Upper lobe of left lung (tissue), 6 donors: ENCODE measurements at regions not wholly inside any gene's neighbourhood (a gene's known extent, or its start where the extent isn't known, plus 50 kb on each side); places are given as distances from the start of the nearest gene placed in this dataset.
A peak's percentile ranks its signal among the peaks of the same experiment; 100 is the strongest.

Source experiments
- ATAC-seq, 2 donors: fragments of 200-7000 bp; cut with Tn5 transposase; one replicate each; pipeline ENCODE4 v1.9.1; 2022; ENCODE audit warnings: mild to moderate bottlenecking in 2 of 2, moderate library complexity in 2 of 2; ENCODE audit not compliant: low FRiP score in 2 of 2
- DNase-seq, 2 donors: peaks; one replicate each; pipeline ENCODE4 v3.0.0-alpha.2; 2019 to 2020
- H3K27ac ChIP-seq, 4 donors: fragments of 200-600 bp; sonication (generic); one replicate each; pipeline ENCODE4 v1.5.1; 2016 to 2019
- H3K27me3 ChIP-seq, 4 donors: fragments of 200-600 bp; sonication (generic); one replicate each; pipeline ENCODE4 v1.5.1; 2017 to 2019
- H3K36me3 ChIP-seq, 4 donors: fragments of 200-600 bp; sonication (generic); one replicate each; pipeline ENCODE4 v1.5.1; 2016 to 2019
- H3K4me1 ChIP-seq, 4 donors: fragments of 200-600 bp; sonication (generic); one replicate each; pipeline ENCODE4 v1.5.1; 2018 to 2019
- H3K4me3 ChIP-seq, 4 donors: fragments of 200-600 bp; sonication (generic); one replicate each; pipeline ENCODE4 v1.5.1; 2017 to 2019; ENCODE audit warnings: mild to moderate bottlenecking in 2 of 4, moderate library complexity in 1 of 4
- H3K9me3 ChIP-seq, 4 donors: fragments of 200-600 bp; sonication (generic); one replicate each; pipeline ENCODE4 v1.5.1; 2018 to 2019
- CTCF ChIP-seq, 6 experiments: fragments of 450-650 bp in 4 of 6; fragments of 200-600 bp in 2 of 6; sonication (generic) in 2 of 6; IDR thresholded peaks; one replicate each; pipeline ENCODE4 v1.5.1; 2016 to 2019; ENCODE audit warnings: antibody characterized with exemption in 6 of 6
- EP300 ChIP-seq, 4 donors: sonication (generic); formaldehyde crosslinking; IDR thresholded peaks; one replicate each; pipeline ENCODE4 v1.5.1; 2017; ENCODE audit warnings: antibody characterized with exemption in 4 of 4, control low read depth in 2 of 4
- POLR2A ChIP-seq, 4 donors: fragments of 450-650 bp; IDR thresholded peaks; one replicate each; pipeline ENCODE4 v1.5.1; 2016 to 2017; ENCODE audit warnings: antibody characterized with exemption in 4 of 4, mild to moderate bottlenecking in 2 of 4
- POLR2AphosphoS5 ChIP-seq, 2 donors: sonication (generic); formaldehyde crosslinking; IDR thresholded peaks; one replicate each; pipeline ENCODE4 v1.5.1; 2017; ENCODE audit warnings: antibody characterized with exemption in 2 of 2
- WGBS, 2 donors: methylation state at CpG; one replicate each; pipeline ENCODE4 v1.1.5; 2017 to 2018; 5-methylcytosine and 5-hydroxymethylcytosine counted together
- donor health status: DM: no; HTN: no; CAD: no; lungs with moderate emphysema.
- donor health status: DM: no; HTN: yes; CAD: no; lungs with severe emphysema.

GRCh38 chr11:41943656-41944055 lies 484.2 kb upstream of the LRRC4C start:
- DNase-seq (no peak), ATAC-seq (no peak)
- TF ChIP-seq CTCF (IDR thresholded peaks at IDR 0.05) = no peak
- TF ChIP-seq EP300 (IDR thresholded peaks at IDR 0.05) = no peak
- no peak for TF ChIP-seq POLR2A (IDR thresholded peaks at IDR 0.05)
- no peak for TF ChIP-seq POLR2AphosphoS5 (IDR thresholded peaks at IDR 0.05)
- Histone ChIP-seq H3K27ac (no peak overlapping the region), H3K4me3 (no peak overlapping the region), H3K9me3 (no peaks in the 10 kb centered on the region), H3K27me3 (no peaks in the 10 kb centered on the region), H3K36me3 (no peaks in the 10 kb centered on the region), H3K4me1 (no peaks in the 10 kb centered on the region)
- 52 to 58% methylated on average over 3 of the region's 3 CpGs for WGBS, 2 donors

- Histone ChIP-seq H3K4me1 (no peaks in the 10 kb centered on the region), H3K36me3 (no peaks in the 10 kb centered on the region), H3K27me3 (no peaks in the 10 kb centered on the region), H3K27ac (no peak overlapping the region), H3K9me3 (no peaks in the 10 kb centered on the region), H3K4me3 (no peak overlapping the region)
- WGBS, 2 donors = 64 to 91% methylated on average over 6 to 12 of the region's 12 CpGs
- no peak for TF ChIP-seq POLR2A (IDR thresholded peaks at IDR 0.05)
- TF ChIP-seq EP300 (IDR thresholded peaks at IDR 0.05) = no peak
- no peak for TF ChIP-seq CTCF (IDR thresholded peaks at IDR 0.05)
- TF ChIP-seq POLR2AphosphoS5 (IDR thresholded peaks at IDR 0.05) = no peak
- no peak for ATAC-seq
- peak in 1 of 2 donors; percentile 24 for DNase-seq
These were observed 487.9 kb upstream of the LRRC4C start for GRCh38 chr11:41947392-41947791.

DNA sequence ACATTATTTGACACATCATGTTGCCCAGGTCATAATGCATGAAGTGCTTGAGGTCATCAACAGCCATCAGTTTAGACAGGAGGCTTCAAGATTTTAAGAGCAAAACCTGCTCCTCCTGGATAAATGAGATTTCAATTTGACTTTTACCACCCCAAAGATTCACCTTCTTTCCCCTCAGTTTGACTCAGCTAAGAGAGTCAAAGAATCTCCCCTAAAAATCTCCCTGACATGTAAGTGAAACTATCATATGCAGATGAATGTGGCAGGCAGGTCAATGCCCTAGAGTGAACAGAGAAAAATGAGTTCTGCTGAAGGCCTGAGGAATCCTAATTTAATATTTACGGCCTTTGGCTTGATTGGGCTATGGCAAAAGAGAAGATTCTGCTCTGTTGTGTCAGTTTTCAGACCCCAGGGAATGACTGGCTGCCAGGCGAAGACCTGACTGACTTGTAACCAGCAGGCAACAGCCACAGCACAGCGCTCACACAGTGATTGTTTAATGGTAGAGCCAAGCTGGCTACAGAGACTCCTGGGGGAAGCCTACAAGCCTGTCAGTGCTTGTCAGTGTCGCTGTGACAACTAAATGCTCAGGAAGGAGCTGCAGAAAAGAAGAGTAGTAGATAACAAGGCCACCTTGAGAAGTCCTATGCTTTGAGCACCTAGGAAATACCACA lies 491.2 kb upstream of the LRRC4C start:
- TF ChIP-seq POLR2A (IDR thresholded peaks at IDR 0.05) (no peak), CTCF (IDR thresholded peaks at IDR 0.05) (no peak), EP300 (IDR thresholded peaks at IDR 0.05) (no peak), POLR2AphosphoS5 (IDR thresholded peaks at IDR 0.05) (no peak)
- H3K4me3 ChIP-seq = no peak overlapping the region
- H3K9me3 ChIP-seq = no peaks in the 10 kb centered on the region
- 57 to 90% methylated on average over 4 of the region's 4 CpGs for WGBS, 2 donors
- no peaks in the 10 kb centered on the region for H3K4me1 ChIP-seq
- ATAC-seq (no peak), DNase-seq (no peak)
- H3K27me3 ChIP-seq = no peaks in the 10 kb centered on the region
- no peaks in the 10 kb centered on the region for H3K36me3 ChIP-seq
- no peak overlapping the region for H3K27ac ChIP-seq

GRCh38 chr11:41954034-41954433 lies 494.6 kb upstream of the LRRC4C start:
- ATAC-seq (no peak), DNase-seq (no peak)
- no peak overlapping the region for H3K4me3 ChIP-seq
- no peaks in the 10 kb centered on the region for H3K4me1 ChIP-seq
- H3K27ac ChIP-seq = no peak overlapping the region
- no peaks in the 10 kb centered on the region for H3K27me3 ChIP-seq
- no peaks in the 10 kb centered on the region for H3K36me3 ChIP-seq
- no peaks in the 10 kb centered on the region for H3K9me3 ChIP-seq
- TF ChIP-seq POLR2A (IDR thresholded peaks at IDR 0.05) (no peak), CTCF (IDR thresholded peaks at IDR 0.05) (no peak), EP300 (IDR thresholded peaks at IDR 0.05) (no peak), POLR2AphosphoS5 (IDR thresholded peaks at IDR 0.05) (no peak)

GRCh38 chr11:41955066-41955465 lies 495.6 kb upstream of the LRRC4C start:
- DNase-seq = no peak
- no peaks in the 10 kb centered on the region for H3K4me1 ChIP-seq
- H3K27ac ChIP-seq = no peak overlapping the region
- ATAC-seq = no peak
- no peak overlapping the region for H3K4me3 ChIP-seq
- no peak for TF ChIP-seq POLR2A (IDR thresholded peaks at IDR 0.05)
- no peak for TF ChIP-seq EP300 (IDR thresholded peaks at IDR 0.05)
- no peak for TF ChIP-seq CTCF (IDR thresholded peaks at IDR 0.05)
- no peak for TF ChIP-seq POLR2AphosphoS5 (IDR thresholded peaks at IDR 0.05)
- WGBS, 2 donors = 89% methylated on average over 2 of the region's 2 CpGs
- H3K27me3 ChIP-seq = no peaks in the 10 kb centered on the region
- no peaks in the 10 kb centered on the region for H3K36me3 ChIP-seq
- H3K9me3 ChIP-seq = no peaks in the 10 kb centered on the region
